ENCODE measurements at regions not wholly inside any gene's neighbourhood (a gene's known extent, or its start where the extent isn't known, plus 50 kb on each side); places are given as distances from the start of the nearest gene placed in this dataset.
"Not testable (repeated sequence)": the region's sequence is repeated elsewhere in the genome, so short reads cannot be mapped to it uniquely, and the experiment has no call there.

DNA sequence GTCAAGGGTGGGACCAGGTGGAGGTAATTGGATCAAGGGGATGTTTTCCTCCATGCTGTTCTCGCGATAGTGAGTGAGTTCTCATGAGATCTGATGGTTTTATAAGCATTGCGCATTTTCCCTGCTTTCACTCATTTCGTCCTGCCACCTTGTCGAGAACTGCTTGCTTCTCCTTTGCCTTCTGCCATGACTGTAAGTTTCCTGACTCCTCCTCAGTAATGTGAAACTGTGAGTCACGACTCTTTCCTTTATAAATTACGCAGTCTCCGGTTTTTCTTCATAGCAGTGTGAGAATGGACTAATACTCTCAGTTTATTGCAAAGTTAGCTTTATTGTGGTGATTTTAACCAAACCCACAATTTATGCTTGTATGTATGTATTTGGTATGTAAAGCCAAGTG, 878.5 kb upstream of the ANO3 start:
- DNase-seq = no peak
- Mint-ChIP-seq H3K27me3 (no peaks in the 10 kb centered on the region), H3K36me3 (no peaks in the 10 kb centered on the region), H3K4me3 (no peak overlapping the region), H3K9me3 (peaks cover 16% of the 10 kb centered on the region), H3K4me1 (ENCODE audit: low read depth) (no peaks in the 10 kb centered on the region), H3K27ac (no peak overlapping the region)
- ChIA-PET CTCF (no interaction called here), POLR2A (no interaction called here)
- intact Hi-C loops (cut with micrococcal nuclease) = no loop called here

DNA sequence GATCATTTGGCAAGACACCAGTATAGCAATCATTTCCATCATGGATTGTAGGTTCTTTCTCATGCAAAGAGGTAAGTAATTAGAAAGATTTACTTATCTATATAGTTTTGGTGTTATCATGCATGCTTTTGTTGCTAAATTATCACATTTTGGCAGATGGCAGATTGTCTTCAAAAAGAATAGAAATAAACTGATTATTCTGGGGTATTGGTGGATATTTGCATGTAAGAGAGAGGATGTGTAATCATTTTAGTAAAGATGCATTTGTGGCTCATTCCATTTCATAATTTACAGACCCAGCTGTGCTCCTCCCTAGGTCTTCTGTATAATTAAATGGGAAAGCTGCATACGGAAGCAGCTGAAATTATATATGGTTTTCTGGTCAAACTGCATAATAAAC, 875.7 kb upstream of the ANO3 start:
- DNase-seq = no peak
- Mint-ChIP-seq H3K27ac (no peak overlapping the region), H3K4me3 (no peak overlapping the region), H3K36me3 (no peaks in the 10 kb centered on the region), H3K27me3 (no peaks in the 10 kb centered on the region), H3K4me1 (ENCODE audit: low read depth) (no peaks in the 10 kb centered on the region), H3K9me3 (peaks cover 16% of the 10 kb centered on the region)
- POLR2A ChIA-PET = no interaction called here
- CTCF ChIA-PET = no interaction called here
- intact Hi-C loops (cut with micrococcal nuclease) = no loop called here

DNA sequence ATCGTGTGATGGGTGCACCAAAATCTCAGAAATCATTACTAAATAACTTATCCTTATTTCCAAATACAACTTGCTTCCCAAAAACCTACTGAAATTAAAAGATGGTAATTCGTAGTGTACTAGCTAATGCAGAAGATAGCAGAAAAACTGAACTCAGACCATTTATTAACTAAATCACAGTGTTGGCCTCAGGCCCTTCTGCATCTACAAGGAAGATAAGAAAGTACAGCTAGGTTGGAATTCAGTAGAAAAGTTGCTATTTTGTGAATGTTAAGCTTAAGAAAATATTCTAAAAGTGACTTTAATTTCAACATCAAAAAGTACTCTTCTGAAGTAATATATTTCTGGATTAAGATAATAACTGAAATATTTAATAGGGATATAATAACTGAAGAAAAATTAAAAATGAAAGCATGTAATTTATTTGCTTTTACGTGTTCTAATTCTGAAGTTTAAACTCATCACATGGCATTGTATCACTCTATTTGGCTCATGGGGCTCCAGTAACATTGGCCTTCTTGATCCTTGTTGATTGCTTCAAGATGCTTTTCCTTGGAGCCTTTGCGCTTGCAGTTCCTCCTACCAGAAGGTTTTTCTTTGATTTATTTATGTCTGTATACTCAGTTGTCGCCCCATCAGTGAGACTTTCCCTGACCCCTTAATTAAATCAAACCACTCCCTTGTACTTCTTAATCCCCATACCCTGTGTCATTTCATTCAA, 847.9 kb upstream of the ANO3 start:
- H3K27me3 Mint-ChIP-seq = no peaks in the 10 kb centered on the region
- peaks cover 4% of the 10 kb centered on the region for H3K9me3 Mint-ChIP-seq
- no peaks in the 10 kb centered on the region for H3K36me3 Mint-ChIP-seq
- no peak for DNase-seq
- ChIA-PET POLR2A (no interaction called here), CTCF (no interaction called here)
- H3K4me3 Mint-ChIP-seq = no peak overlapping the region
- H3K4me1 Mint-ChIP-seq (ENCODE audit: low read depth) = no peaks in the 10 kb centered on the region
- no peak overlapping the region for H3K27ac Mint-ChIP-seq
- intact Hi-C loops (cut with micrococcal nuclease) = no loop called here

DNA sequence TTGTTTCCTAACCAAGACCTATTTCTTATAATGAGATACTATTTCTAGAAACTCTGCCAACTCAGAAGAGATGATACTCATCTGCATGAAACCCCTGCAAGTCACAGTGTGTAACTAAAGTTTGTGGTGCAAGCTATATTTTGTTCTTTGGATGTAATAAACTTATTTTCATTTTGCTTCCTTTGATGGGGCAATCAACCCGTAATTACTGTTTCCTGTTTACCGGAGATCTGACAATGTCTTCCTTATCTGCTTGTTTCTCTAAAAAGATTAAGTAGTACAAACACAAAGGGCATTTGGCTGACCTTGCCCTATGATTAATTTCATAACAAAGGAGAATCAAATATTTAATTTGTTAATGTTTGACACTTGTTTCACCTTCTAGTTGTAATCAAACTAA, 846.6 kb upstream of the ANO3 start:
- intact Hi-C loops (cut with micrococcal nuclease) = no loop called here
- no peaks in the 10 kb centered on the region for H3K27me3 Mint-ChIP-seq

DNA sequence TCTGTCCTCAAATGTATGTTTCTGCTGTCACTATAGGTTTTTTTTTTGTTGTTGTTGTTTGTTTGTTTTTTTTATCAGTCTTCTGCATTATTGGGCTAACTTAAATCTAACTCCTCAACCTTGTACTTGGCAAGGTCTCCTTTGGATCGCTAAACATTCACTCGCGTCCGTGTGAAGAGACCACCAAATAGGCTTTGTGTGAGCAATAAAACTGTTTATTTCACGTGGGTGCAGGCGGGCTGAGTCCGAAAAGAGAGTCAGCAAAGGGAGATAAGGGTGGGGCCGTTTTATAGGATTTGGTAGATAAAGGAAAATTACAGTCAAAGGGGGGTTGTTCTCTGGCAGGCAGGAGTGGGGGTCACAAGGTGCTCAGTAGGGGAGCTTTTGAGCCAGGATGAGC, 845.6 kb upstream of the ANO3 start:
- H3K27me3 Mint-ChIP-seq; intact Hi-C loops (cut with micrococcal nuclease): not testable (repeated sequence)

More for the DNA sequence above, 846.6 kb upstream of the ANO3 start:
- no peak for DNase-seq
- H3K36me3 Mint-ChIP-seq = no peaks in the 10 kb centered on the region
- CTCF ChIA-PET = no interaction called here
- no peak overlapping the region for H3K4me3 Mint-ChIP-seq
- peaks cover 4% of the 10 kb centered on the region for H3K9me3 Mint-ChIP-seq
- H3K4me1 Mint-ChIP-seq (ENCODE audit: low read depth) = no peaks in the 10 kb centered on the region
- POLR2A ChIA-PET = no interaction called here
- no peak overlapping the region for H3K27ac Mint-ChIP-seq

DNA sequence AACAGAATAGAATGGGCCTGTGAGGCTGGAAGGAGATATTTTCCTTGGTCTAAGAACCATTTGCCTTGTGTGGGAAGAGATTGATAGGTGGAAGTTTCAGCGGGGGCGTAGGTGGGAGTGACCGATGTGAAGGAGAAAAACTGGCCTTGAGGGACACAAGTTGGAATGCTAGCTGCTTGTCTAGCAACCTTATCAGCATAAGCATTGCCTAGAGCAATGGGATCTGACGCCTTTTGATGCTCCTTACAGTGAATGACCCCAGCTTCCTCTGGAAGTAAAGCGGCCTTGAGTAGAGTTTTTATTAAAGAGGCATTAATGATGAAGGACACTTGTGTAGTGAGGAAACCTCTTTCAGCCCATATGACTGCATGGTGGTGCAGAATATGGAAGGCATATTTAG, 843.8 kb upstream of the ANO3 start:
- H3K36me3 Mint-ChIP-seq; intact Hi-C loops (cut with micrococcal nuclease); H3K4me1 Mint-ChIP-seq (ENCODE audit: low read depth); DNase-seq; H3K27me3 Mint-ChIP-seq; H3K9me3 Mint-ChIP-seq; CTCF ChIA-PET; POLR2A ChIA-PET; H3K4me3 Mint-ChIP-seq; H3K27ac Mint-ChIP-seq: not testable (repeated sequence)

More for the DNA sequence above, 845.6 kb upstream of the ANO3 start:
- CTCF ChIA-PET; H3K27ac Mint-ChIP-seq; POLR2A ChIA-PET; H3K4me3 Mint-ChIP-seq; H3K36me3 Mint-ChIP-seq; H3K9me3 Mint-ChIP-seq; DNase-seq; H3K4me1 Mint-ChIP-seq (ENCODE audit: low read depth): not testable (repeated sequence)

DNA sequence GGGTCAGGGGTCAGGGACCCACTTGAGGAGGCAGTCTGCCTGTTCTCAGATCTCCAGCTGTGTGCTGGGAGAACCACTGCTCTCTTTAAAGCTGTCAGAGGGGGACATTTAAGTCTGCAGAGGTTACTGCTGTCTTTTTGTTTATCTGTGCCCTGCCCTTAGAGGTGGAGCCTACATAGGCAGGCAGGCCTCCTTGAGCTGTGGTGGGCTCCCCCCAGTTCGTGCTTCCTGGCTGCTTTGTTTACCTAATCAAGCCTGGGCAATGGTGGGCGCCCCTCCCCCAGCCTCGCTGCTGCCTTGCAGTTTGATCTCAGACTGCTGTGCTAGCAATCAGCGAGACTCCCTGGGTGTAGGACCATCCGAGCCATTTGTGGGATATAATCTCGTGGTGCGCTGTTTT, 830.5 kb upstream of the ANO3 start:
- CTCF ChIA-PET; H3K36me3 Mint-ChIP-seq; POLR2A ChIA-PET; H3K4me3 Mint-ChIP-seq; H3K4me1 Mint-ChIP-seq (ENCODE audit: low read depth); H3K27ac Mint-ChIP-seq; H3K27me3 Mint-ChIP-seq; DNase-seq; intact Hi-C loops (cut with micrococcal nuclease): not testable (repeated sequence)
- peaks cover 14% of the 10 kb centered on the region for H3K9me3 Mint-ChIP-seq

DNA sequence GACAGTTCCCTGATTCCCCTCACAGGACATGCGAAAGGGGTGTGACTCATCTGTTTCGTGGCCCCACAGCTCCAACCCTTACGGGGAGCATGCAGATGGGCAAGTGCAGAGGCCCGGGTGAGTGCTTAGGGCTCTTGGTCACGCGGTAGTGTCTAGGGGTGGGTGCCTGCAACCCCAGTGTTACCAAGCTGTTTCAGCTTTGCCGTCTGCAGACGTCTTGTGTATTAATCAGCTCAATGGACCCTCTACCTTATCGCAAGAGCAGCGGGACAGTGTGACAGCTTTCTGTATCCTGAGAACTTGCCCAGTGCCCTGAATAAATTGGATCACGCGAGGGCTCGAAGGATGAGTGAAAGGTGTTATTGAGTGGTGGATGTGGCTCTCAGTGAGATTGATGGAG, 816.4 kb upstream of the ANO3 start:
- Mint-ChIP-seq H3K4me1 (ENCODE audit: low read depth) (no peaks in the 10 kb centered on the region), H3K4me3 (no peak overlapping the region), H3K9me3 (peaks cover 21% of the 10 kb centered on the region), H3K36me3 (no peaks in the 10 kb centered on the region), H3K27me3 (no peaks in the 10 kb centered on the region), H3K27ac (no peak overlapping the region)
- intact Hi-C loops (cut with micrococcal nuclease) = no loop called here
- ChIA-PET POLR2A (no interaction called here), CTCF (no interaction called here)
- no peak for DNase-seq

DNA sequence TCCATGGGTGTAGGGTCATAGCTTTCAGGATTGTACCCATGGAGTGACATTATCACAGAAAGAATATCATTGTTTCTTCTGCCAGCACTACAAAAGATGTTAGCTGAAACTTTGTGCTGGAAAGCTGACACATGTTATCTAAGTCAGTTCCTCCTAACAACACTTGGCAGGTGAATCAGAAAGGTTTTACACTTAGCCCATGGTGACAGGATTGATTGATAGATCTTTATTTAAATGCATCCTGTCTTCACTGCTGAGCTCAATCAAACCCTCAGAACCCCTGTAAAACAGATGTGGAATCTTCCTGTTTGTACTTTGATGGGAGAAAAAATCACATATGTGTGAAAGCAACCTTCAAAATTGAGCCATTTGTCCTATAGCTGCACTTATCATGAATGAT, 811.5 kb upstream of the ANO3 start:
- DNase-seq = no peak
- intact Hi-C loops (cut with micrococcal nuclease) = no loop called here
- ChIA-PET CTCF (no interaction called here), POLR2A (no interaction called here)
- H3K9me3 Mint-ChIP-seq = peaks cover 11% of the 10 kb centered on the region
- no peaks in the 10 kb centered on the region for H3K27me3 Mint-ChIP-seq
- no peak overlapping the region for H3K4me3 Mint-ChIP-seq
- H3K4me1 Mint-ChIP-seq (ENCODE audit: low read depth) = no peaks in the 10 kb centered on the region
- no peaks in the 10 kb centered on the region for H3K36me3 Mint-ChIP-seq
- no peak overlapping the region for H3K27ac Mint-ChIP-seq

DNA sequence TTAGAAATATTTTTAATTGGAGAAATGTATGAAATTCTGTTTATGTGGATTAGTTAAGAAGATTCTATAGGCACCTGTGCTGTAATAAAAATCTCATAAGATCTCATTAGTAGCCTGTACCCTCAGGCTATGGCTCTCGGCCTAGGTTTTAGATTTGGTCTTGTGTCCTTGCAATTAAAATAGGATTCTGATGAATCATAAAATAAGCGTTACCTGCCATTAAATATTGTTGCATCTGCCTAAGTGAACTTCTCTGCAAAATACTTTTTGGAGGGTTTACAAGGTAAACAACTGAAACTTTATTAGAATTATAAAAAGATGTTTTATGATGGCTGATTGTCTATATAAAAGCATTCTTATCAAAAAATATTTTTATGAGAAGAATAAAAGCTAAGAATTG, 804.1 kb upstream of the ANO3 start:
- intact Hi-C loops (cut with micrococcal nuclease) = no loop called here

DNA sequence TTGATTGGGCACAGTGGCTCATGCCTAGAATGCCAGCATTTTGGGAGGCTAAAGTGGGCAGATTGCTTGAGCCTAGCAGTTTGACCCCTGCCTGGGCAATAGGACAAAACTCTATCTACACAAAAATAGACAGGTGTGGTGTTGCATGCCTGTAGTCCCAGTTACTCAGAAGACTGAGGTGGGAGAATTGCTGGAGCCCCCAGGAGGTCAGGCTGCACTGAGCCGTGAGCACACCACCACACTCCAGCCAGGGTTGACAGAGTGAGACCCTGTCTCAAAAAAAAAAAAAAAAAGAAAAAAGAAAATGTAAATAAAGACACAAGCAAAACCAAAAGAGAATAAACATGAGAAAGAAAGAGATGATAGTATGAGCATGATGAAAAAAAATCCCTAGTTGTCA, 802.4 kb upstream of the ANO3 start:
- H3K4me1 Mint-ChIP-seq (ENCODE audit: low read depth) = no peaks in the 10 kb centered on the region
- no peaks in the 10 kb centered on the region for H3K36me3 Mint-ChIP-seq
- POLR2A ChIA-PET = no interaction called here
- CTCF ChIA-PET = no interaction called here
- peaks cover 18% of the 10 kb centered on the region for H3K9me3 Mint-ChIP-seq
- no peak overlapping the region for H3K4me3 Mint-ChIP-seq
- intact Hi-C loops (cut with micrococcal nuclease) = no loop called here
- H3K27ac Mint-ChIP-seq = no peak overlapping the region
- no peak for DNase-seq
- no peaks in the 10 kb centered on the region for H3K27me3 Mint-ChIP-seq

More for the DNA sequence above, 804.1 kb upstream of the ANO3 start:
- no peak overlapping the region for H3K4me3 Mint-ChIP-seq
- H3K27me3 Mint-ChIP-seq = no peaks in the 10 kb centered on the region
- peaks cover 12% of the 10 kb centered on the region for H3K9me3 Mint-ChIP-seq
- no peaks in the 10 kb centered on the region for H3K4me1 Mint-ChIP-seq (ENCODE audit: low read depth)
- DNase-seq = no peak
- H3K36me3 Mint-ChIP-seq = no peaks in the 10 kb centered on the region
- no peak overlapping the region for H3K27ac Mint-ChIP-seq
- ChIA-PET CTCF (no interaction called here), POLR2A (no interaction called here)

DNA sequence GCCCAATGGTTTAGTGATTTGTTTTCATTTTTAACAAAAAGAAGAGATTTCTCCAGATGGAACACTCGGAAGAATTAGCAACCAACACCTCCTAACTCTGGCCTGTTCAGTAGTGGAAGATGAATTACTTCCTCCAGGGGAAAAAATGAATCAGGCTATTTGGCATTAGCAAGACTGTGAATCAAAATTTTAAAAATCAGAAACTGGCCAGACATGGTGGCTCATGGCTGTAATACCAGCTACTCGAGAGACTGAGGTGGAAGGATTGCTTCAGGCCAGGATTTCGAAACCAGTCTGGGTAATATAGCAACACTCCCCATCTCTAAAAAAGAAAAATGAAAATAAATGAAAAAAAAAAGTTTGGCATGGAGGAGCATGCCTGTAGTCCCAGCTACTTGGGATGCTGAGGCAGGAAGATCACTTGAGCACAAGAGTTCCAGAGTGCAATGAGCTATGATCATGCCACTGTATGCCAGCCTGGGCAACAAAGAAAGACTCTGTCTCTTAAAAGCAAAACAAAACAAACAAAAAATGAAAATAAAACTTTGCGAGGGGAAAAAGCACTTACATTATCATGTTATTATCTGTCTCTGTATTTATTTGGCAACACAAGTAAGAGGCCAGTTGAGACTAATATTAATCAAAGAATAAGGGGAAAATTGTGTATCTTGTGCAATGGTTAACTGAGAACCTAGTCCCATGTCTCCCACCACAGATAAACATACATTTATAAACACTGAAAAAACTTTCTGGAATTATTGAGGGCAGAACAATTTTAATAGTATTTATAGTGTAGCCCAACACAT, 796.3 kb upstream of the ANO3 start:
- CTCF ChIA-PET = interaction anchor here (0.6 kb wide), 1 partner anchor 12 kb away, joined by 3 read pairs; no protein-coding TSS in a partner anchor
- Mint-ChIP-seq H3K4me3 (no peak overlapping the region), H3K36me3 (no peaks in the 10 kb centered on the region), H3K27ac (no peak overlapping the region), H3K27me3 (no peaks in the 10 kb centered on the region), H3K4me1 (ENCODE audit: low read depth) (no peaks in the 10 kb centered on the region), H3K9me3 (peaks cover 27% of the 10 kb centered on the region)
- POLR2A ChIA-PET = no interaction called here
- intact Hi-C loops (cut with micrococcal nuclease) = no loop called here
- DNase-seq = no peak

DNA sequence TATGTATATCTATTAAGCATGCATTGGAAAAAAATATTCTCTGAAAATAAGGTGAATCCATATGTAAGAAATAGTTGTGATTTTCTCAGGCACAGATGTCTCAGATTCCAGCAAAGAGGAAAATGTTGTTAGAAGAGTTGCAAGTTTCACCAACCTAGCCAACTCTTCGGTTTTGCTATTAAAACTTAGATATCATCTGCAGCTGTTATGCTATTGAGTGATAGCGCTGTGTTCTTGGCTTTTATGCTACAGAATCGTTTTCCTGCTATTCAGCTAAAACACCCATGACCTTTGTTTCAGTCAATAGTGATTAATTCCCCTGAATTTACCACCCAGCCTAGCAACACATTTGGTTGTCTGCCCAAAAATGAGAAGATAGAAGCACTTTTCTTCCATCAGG, 795.6 kb upstream of the ANO3 start:
- no peaks in the 10 kb centered on the region for H3K4me1 Mint-ChIP-seq (ENCODE audit: low read depth)
- no peak for DNase-seq
- POLR2A ChIA-PET = no interaction called here
- CTCF ChIA-PET = interaction anchor here (0.6 kb wide), 1 partner anchor 11 kb away, joined by 3 read pairs; no protein-coding TSS in a partner anchor
- intact Hi-C loops (cut with micrococcal nuclease) = no loop called here
- no peaks in the 10 kb centered on the region for H3K27me3 Mint-ChIP-seq
- H3K4me3 Mint-ChIP-seq = no peak overlapping the region
- no peaks in the 10 kb centered on the region for H3K36me3 Mint-ChIP-seq
- no peak overlapping the region for H3K27ac Mint-ChIP-seq
- peaks cover 25% of the 10 kb centered on the region for H3K9me3 Mint-ChIP-seq

Measured in activated CD4-positive, alpha-beta memory T cell treated with anti-CD3 and anti-CD28 coated beads for 36 hours (primary cell).